Mucosa of descending colon (tissue), 3 donors: ENCODE measurements at regions not wholly inside any gene's neighbourhood (a gene's known extent, or its start where the extent isn't known, plus 50 kb on each side); places are given as distances from the start of the nearest gene placed in this dataset.

Experiments used
- ATAC-seq: fragments of 200-7000 bp; cut with Tn5 transposase; one replicate; pipeline ENCODE4 v1.9.1; 2020; ENCODE audit warnings: mild to moderate bottlenecking, moderate library complexity
- DNase-seq, 3 donors: peaks; one replicate each; pipeline ENCODE4 v3.0.0-alpha.2; 2020
- H3K36me3 ChIP-seq: fragments of 200-600 bp; one replicate; pipeline ENCODE4 v1.8.0; 2021; ENCODE audit warnings: low read depth, mild to moderate bottlenecking
- H3K4me1 ChIP-seq: fragments of 200-600 bp; one replicate; pipeline ENCODE4 v1.8.0; 2021; ENCODE audit warnings: low read depth, mild to moderate bottlenecking
- H3K4me3 ChIP-seq: fragments of 200-600 bp; one replicate; pipeline ENCODE4 v1.8.0; 2021; ENCODE audit warnings: mild to moderate bottlenecking
- H3K9me3 ChIP-seq: fragments of 200-600 bp; one replicate; pipeline ENCODE4 v1.8.0; 2021; ENCODE audit warnings: mild to moderate bottlenecking
- intact Hi-C, 2 donors: fragments of 100-400 bp; cut with DNase I in 1 of 2; cut with micrococcal nuclease in 1 of 2; formaldehyde crosslinking; loops; one replicate each; pipeline versions ENCODE4 v1.11.0 to v1.11.1; 2022; cut with DNase I, micrococcal nuclease
- TF ChIP-seq, protein P1 (sequence below): fragments of 200-600 bp; IDR thresholded peaks from one replicate; pipeline ENCODE4 v1.8.0; 2022; ENCODE audit warnings: antibody characterized with exemption, mild to moderate bottlenecking
- donor health status: DM: no; HTN: no; CAD: no; lungs with moderate emphysema.
- donor health status: DM: no; HTN: no; CAD: no.
- donor health status: DM: no; HTN: yes; CAD: no.

DNA sequence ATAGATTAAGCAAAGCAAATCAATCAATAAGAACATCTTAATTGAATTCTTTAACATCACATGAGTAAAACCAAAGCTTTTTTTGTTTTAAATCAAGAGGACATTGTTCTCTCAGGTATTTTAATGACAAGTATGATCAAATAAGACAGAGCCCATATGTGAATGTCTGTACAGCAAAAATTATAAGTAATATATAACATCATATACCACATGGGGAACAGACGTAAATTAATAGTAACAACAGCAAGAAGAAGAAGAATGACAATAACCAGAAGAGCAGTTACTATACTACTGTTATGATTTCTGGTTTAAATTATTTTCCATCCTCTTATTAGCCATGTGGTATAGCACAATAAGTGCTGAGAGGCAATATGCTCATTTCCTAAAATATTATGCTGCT is 335.5 kb downstream of the ADAMTS20 start:
- H3K9me3 ChIP-seq = peaks cover 4% of the 10 kb centered on the region
- ATAC-seq (no peak), DNase-seq (no peak)
- H3K4me1 ChIP-seq = no peaks in the 10 kb centered on the region
- TF ChIP-seq, protein P1, sequence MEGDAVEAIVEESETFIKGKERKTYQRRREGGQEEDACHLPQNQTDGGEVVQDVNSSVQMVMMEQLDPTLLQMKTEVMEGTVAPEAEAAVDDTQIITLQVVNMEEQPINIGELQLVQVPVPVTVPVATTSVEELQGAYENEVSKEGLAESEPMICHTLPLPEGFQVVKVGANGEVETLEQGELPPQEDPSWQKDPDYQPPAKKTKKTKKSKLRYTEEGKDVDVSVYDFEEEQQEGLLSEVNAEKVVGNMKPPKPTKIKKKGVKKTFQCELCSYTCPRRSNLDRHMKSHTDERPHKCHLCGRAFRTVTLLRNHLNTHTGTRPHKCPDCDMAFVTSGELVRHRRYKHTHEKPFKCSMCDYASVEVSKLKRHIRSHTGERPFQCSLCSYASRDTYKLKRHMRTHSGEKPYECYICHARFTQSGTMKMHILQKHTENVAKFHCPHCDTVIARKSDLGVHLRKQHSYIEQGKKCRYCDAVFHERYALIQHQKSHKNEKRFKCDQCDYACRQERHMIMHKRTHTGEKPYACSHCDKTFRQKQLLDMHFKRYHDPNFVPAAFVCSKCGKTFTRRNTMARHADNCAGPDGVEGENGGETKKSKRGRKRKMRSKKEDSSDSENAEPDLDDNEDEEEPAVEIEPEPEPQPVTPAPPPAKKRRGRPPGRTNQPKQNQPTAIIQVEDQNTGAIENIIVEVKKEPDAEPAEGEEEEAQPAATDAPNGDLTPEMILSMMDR = no peak
- H3K36me3 ChIP-seq = no peaks in the 10 kb centered on the region
- intact Hi-C loops = no loop called here
- H3K4me3 ChIP-seq = no peak overlapping the region

DNA sequence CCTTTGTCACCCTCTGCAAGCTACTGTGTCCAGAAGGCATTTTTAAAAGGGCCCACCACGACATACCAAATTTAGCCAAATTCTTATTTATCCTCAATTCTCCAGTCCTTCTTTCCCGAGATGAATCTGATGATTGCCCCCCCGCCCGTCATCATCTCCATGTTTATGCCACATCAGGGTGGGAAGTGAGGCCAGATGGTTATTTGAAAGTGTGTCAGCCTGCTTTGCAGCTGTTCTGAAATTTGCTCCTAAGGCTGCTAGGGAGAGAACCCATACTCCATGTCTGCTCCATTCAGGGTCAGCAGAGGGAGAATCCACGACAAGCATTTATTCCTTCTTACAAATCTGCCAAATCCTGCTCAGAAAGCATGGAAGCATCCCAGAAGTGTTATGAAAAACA is 337.8 kb downstream of the ADAMTS20 start:
- Histone ChIP-seq H3K9me3 (peaks cover 4% of the 10 kb centered on the region), H3K36me3 (no peaks in the 10 kb centered on the region), H3K4me1 (no peaks in the 10 kb centered on the region), H3K4me3 (no peak overlapping the region)
- DNase-seq (no peak), ATAC-seq (no peak)
- TF ChIP-seq, protein P1 = no peak
- intact Hi-C loops = no loop called here

DNA sequence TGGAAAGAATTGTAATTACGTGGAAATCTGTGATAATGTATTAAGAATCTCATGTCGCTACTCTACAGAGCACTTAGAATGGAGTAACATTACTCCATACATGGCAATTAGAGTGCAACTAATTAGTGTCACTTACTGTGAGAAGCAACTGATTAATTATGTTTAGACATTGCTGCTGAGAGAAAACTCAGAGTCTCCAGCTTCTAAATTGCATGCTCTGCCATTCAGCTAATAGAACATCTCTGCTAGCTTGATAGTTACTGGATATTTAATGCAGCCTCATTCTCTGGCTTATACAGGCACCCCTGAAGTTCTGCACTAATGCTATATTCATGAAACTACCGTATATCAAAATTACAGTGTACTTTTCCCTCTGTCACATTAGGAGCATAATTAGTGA is 338.4 kb downstream of the ADAMTS20 start:
- TF ChIP-seq, protein P1 = no peak
- Histone ChIP-seq H3K4me1 (no peaks in the 10 kb centered on the region), H3K4me3 (no peak overlapping the region), H3K36me3 (no peaks in the 10 kb centered on the region), H3K9me3 (peaks cover 4% of the 10 kb centered on the region)
- no peak for DNase-seq
- intact Hi-C loops = no loop called here
- no peak for ATAC-seq

DNA sequence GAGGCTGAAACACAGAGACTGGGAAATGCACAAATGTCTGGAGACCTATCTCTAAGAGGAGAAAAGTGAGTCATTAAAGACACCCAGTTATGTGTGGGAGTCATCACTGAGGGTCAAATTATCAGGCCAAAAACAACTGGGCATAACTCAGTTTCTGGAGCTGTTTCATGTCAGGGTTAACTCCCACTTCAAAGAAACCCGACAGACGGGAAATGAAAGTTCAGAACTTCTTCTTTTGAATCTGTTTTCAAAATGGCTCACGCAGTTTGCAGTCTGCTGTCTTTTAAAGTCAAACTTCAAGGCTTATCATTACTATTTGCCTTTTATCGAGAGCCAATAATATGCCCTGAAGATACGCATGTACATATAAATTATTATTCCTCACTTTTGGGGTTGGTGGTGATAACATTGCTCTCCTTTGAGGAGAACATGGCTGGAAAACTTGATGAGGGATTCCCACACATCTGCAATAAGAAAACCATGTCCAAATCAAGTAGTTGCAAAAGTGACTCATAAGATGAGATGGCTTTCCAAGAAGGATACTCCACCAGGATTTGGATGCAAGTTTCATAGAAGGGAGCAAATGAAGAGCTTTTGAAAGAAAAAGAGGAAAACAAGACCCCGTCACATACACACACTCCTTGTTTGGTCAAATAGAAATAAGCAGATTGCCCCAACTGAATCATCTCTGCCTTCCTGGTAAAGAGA is 341.4 kb downstream of the ADAMTS20 start:
- ATAC-seq (no peak), DNase-seq (no peak)
- Histone ChIP-seq H3K36me3 (no peaks in the 10 kb centered on the region), H3K9me3 (peaks cover 2% of the 10 kb centered on the region), H3K4me1 (no peaks in the 10 kb centered on the region), H3K4me3 (no peak overlapping the region)
- intact Hi-C loops = no loop called here
- TF ChIP-seq, protein P1 = no peak

DNA sequence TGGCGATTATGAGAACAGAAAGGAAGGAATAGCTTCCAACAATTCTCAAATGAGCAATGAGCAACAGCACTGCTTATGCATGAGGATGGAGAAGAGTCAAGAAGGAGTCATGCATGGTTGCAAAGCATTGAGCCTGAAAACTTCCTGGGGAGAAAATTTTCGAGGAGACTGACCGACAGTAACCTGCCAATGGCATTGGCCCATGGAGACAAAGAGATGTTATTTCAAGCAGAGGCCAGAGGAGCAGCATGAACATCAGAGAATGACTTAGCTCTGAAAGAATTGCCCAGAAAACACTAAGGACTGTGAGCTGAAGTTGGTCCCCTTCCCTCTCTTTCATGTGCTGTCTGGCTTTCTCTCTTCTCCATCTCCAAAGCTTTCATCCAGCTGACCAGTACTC is 343.4 kb downstream of the ADAMTS20 start:
- TF ChIP-seq, protein P1 = no peak
- ATAC-seq = no peak

DNA sequence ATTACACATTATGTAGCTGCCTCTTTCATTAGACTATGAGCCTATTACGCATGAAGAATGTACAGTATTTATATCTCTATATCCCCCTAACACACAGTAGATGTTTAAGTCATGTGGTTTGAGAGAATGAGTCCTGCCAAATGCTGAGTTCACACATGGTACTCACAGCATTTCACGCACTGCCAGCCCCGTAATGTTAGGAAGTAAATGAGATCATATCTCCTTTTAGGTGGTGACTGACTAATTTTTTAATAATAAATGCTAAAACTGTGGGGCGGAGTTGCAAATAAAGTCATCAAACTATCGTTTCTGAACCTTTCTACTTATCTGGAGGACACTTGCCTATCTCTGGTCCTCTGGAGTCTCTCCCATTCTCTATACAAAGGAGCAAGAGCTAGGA is 343.8 kb downstream of the ADAMTS20 start:
- Histone ChIP-seq H3K36me3 (no peaks in the 10 kb centered on the region), H3K9me3 (peaks cover 2% of the 10 kb centered on the region), H3K4me3 (no peak overlapping the region), H3K4me1 (no peaks in the 10 kb centered on the region)
- TF ChIP-seq, protein P1 = no peak
- DNase-seq = no peak
- intact Hi-C loops = no loop called here
- ATAC-seq = no peak

More for the DNA sequence above, 343.4 kb downstream of the ADAMTS20 start:
- no peaks in the 10 kb centered on the region for H3K4me1 ChIP-seq
- peaks cover 2% of the 10 kb centered on the region for H3K9me3 ChIP-seq
- no peak for DNase-seq
- intact Hi-C loops = no loop called here
- H3K36me3 ChIP-seq = no peaks in the 10 kb centered on the region
- H3K4me3 ChIP-seq = no peak overlapping the region
